ENCODE measurements at regions not wholly inside any gene's neighbourhood (a gene's known extent, or its start where the extent isn't known, plus 50 kb on each side); places are given as distances from the start of the nearest gene placed in this dataset.

DNA sequence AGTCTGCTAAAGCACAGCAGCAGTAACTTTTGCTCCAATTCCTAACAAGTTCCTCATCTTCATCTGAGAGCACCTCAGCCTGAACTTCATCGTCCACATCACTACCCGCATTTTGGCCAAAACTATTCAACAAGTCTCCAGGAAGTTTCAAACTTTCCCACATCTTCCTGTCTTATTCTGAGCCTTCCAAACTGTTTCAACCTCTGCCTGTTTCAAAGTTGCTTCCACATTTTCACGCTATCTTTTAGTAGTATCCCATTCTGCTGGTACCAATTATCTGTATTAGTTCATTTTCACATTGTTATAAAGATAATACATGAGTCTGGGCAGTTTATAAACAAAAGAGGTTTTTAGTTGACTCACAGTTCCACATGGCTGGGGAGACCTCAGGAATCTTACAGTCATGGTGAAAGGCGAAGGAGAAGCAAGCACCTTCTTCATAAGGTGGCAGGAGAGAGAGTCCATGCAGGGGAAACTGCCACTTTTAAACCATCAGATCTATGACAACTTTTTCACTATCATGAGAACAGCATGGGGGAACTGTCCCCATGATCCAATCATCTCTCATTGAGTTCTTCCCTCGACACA is 99.4 kb upstream of the GRIK2 start:
- no peak for TF ChIP-seq EZH2phosphoT487 (IDR thresholded peaks at IDR 0.05; ENCODE audit: borderline replicate concordance, low read depth, low read length)
- TF ChIP-seq, protein P1, sequence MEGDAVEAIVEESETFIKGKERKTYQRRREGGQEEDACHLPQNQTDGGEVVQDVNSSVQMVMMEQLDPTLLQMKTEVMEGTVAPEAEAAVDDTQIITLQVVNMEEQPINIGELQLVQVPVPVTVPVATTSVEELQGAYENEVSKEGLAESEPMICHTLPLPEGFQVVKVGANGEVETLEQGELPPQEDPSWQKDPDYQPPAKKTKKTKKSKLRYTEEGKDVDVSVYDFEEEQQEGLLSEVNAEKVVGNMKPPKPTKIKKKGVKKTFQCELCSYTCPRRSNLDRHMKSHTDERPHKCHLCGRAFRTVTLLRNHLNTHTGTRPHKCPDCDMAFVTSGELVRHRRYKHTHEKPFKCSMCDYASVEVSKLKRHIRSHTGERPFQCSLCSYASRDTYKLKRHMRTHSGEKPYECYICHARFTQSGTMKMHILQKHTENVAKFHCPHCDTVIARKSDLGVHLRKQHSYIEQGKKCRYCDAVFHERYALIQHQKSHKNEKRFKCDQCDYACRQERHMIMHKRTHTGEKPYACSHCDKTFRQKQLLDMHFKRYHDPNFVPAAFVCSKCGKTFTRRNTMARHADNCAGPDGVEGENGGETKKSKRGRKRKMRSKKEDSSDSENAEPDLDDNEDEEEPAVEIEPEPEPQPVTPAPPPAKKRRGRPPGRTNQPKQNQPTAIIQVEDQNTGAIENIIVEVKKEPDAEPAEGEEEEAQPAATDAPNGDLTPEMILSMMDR (conservative IDR thresholded peaks at IDR 0.05; ENCODE audit: low read length), result no peak

Data from OCI-LY7 (cell line).